Adrenal gland (tissue), 9 donors: ENCODE measurements at regions not wholly inside any gene's neighbourhood (a gene's known extent, or its start where the extent isn't known, plus 50 kb on each side); places are given as distances from the start of the nearest gene placed in this dataset.

Experiments used
- DNase-seq, 7 donors: peaks; one replicate each; pipeline ENCODE4 v3.0.0-alpha.2; 2019 to 2020
- H3K27ac ChIP-seq, 5 donors: fragments of 200-600 bp; sonication (generic) in 4 of 5; 1 replicate in 3 of 5; 2 replicates in 2 of 5; pipeline versions ENCODE4 v1.5.1 to v1.8.0; 2016 to 2020; ENCODE audit warnings: mild to moderate bottlenecking in 1 of 5
- H3K27me3 ChIP-seq: fragments of 200-600 bp; 2 replicates; pipeline ENCODE4 v1.8.0; 2021
- H3K36me3 ChIP-seq, 2 donors: fragments of 200-600 bp; replicated peaks in 1 of 2; 1 replicate in 1 of 2; 2 replicates in 1 of 2; pipeline versions ENCODE4 v1.5.1 to v1.8.0; 2018 to 2022
- H3K4me1 ChIP-seq, 2 donors: fragments of 200-600 bp; replicated peaks in 1 of 2; 1 replicate in 1 of 2; 2 replicates in 1 of 2; pipeline versions ENCODE4 v1.5.1 to v1.8.0; 2018 to 2021
- H3K4me3 ChIP-seq, 4 donors: fragments of 200-600 bp; sonication (generic) in 3 of 4; one replicate each; pipeline ENCODE4 v1.5.1; 2016 to 2018
- H3K9me3 ChIP-seq, 3 donors: fragments of 200-600 bp; sonication (generic) in 1 of 3; replicated peaks in 1 of 3; 1 replicate in 2 of 3; 2 replicates in 1 of 3; pipeline versions ENCODE4 v1.5.1 to v1.8.0; 2016 to 2021
- CTCF ChIP-seq, 6 experiments: fragments of 450-650 bp in 4 of 6; fragments of 200-600 bp in 2 of 6; sonication (generic) in 1 of 6; IDR thresholded peaks; 1 replicate in 5 of 6; 2 replicates in 1 of 6; pipeline versions ENCODE4 v1.5.1 to v1.8.0; 2016 to 2021; ENCODE audit warnings: antibody characterized with exemption in 6 of 6, mild to moderate bottlenecking in 2 of 6, moderate library complexity in 1 of 6
- POLR2A ChIP-seq, 2 donors: fragments of 450-650 bp; IDR thresholded peaks; one replicate each; pipeline ENCODE4 v1.6.1; 2017; ENCODE audit warnings: antibody characterized with exemption in 2 of 2, mild to moderate bottlenecking in 2 of 2, moderate library complexity in 1 of 2
- WGBS, 4 donors: extraction: QIAGEN DNeasy Blood & Tissue Kit in 2 of 4; methylation state at CpG; one replicate each; pipeline versions ENCODE4 v1.1.5 to v1.1.7; 2013 to 2017; 5-methylcytosine and 5-hydroxymethylcytosine counted together
- intact Hi-C, 2 donors: fragments of 100-400 bp; cut with DNase I; formaldehyde crosslinking; loops; one replicate each; pipeline versions ENCODE4 v1.14.1 to v1.15.0; 2022 to 2023
- donor health status: healthy with polysubstance abuse.
- donor health status: Bipolar disorder and iron deficiency.
- donor health status: DM: yes; HTN: yes; CAD: no.
- donor health status: DM: no; HTN: no; CAD: no.
- donor health status: DM: no; HTN: no; CAD: no.

- Histone ChIP-seq H3K27me3 (no peaks in the 10 kb centered on the region), H3K27ac (no peak overlapping the region), H3K4me3 (no peak overlapping the region), H3K4me1 (no peaks in the 10 kb centered on the region), H3K36me3 (no peaks in the 10 kb centered on the region), H3K9me3 (no peaks in the 10 kb centered on the region)
- intact Hi-C loops = no loop called here
- TF ChIP-seq CTCF (IDR thresholded peaks at IDR 0.05) = no peak
- no peak for TF ChIP-seq POLR2A (IDR thresholded peaks at IDR 0.05)
- DNase-seq = no peak
- 47 to 54% (median 51%) methylated on average over 4 of the region's 4 CpGs for WGBS, 4 donors
Measured at GRCh38 chr18:2070631-2071030, 500.7 kb downstream of the METTL4 start.

DNA sequence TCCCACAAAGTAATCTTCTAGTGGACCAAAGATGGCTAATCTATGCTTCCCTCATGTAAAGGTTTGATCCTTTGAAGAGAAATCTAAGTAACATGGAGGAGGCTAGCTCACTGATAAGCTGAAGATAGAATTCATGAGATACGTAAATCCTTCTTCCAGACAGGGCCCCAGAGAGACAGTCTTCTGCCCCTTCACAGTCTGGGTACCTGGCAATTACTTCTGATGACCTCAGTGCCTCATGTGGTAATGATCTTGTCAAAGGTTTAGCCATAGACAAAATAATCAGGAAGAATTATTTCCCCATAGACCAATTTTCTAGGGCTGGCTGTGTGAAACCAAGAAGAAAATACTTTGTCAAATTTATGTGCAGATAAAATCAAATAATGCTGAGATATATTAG, 495.8 kb downstream of the METTL4 start:
- intact Hi-C loops = no loop called here
- no peaks in the 10 kb centered on the region for H3K9me3 ChIP-seq
- H3K4me3 ChIP-seq = no peak overlapping the region
- no peak for DNase-seq
- no peak for TF ChIP-seq CTCF (IDR thresholded peaks at IDR 0.05)
- no peak for TF ChIP-seq POLR2A (IDR thresholded peaks at IDR 0.05)
- no peaks in the 10 kb centered on the region for H3K36me3 ChIP-seq
- H3K27ac ChIP-seq = no peak overlapping the region
- H3K27me3 ChIP-seq = no peaks in the 10 kb centered on the region
- WGBS, 4 donors = 65 to 80% (median 66%) methylated on average over 1 of the region's 1 CpG
- no peaks in the 10 kb centered on the region for H3K4me1 ChIP-seq

DNA sequence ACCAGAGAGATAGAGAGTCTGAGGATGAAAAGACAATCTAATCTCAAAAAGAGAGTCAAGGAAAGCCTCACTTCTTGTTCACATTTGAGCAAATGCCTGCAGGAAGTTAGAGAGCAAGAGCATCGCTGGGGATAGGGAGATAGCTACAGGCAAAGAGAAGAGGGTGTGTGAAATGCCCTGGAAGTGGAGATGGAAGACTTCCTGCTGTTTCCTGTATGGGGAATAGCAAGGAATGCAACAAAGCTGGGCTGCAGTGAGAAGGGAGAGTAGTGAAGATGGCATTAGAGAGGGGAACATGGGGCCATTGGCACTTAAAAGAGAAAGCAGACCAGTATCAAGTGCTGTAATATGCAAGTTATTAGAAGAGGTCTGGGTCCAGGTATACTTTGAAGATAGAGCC, 488.6 kb downstream of the METTL4 start:
- WGBS, 4 donors = 50 to 63% (median 56%) methylated on average over 1 of the region's 1 CpG
- Histone ChIP-seq H3K4me3 (no peak overlapping the region), H3K4me1 (no peaks in the 10 kb centered on the region), H3K27me3 (no peaks in the 10 kb centered on the region), H3K36me3 (no peaks in the 10 kb centered on the region), H3K27ac (no peak overlapping the region), H3K9me3 (no peaks in the 10 kb centered on the region)
- TF ChIP-seq POLR2A (IDR thresholded peaks at IDR 0.05) (no peak), CTCF (IDR thresholded peaks at IDR 0.05) (no peak)
- no peak for DNase-seq
- intact Hi-C loops = no loop called here

GRCh38 chr18:2083691-2084090, 487.6 kb downstream of the METTL4 start:
- WGBS, 4 donors = 42 to 51% (median 46%) methylated on average over 3 of the region's 3 CpGs
- no peak overlapping the region for H3K27ac ChIP-seq
- no peak for DNase-seq
- no peaks in the 10 kb centered on the region for H3K9me3 ChIP-seq
- TF ChIP-seq CTCF (IDR thresholded peaks at IDR 0.05) (no peak), POLR2A (IDR thresholded peaks at IDR 0.05) (no peak)
- H3K4me3 ChIP-seq = no peak overlapping the region
- H3K36me3 ChIP-seq = no peaks in the 10 kb centered on the region
- intact Hi-C loops = no loop called here
- H3K27me3 ChIP-seq = no peaks in the 10 kb centered on the region
- no peaks in the 10 kb centered on the region for H3K4me1 ChIP-seq
